ENCODE measurements at regions not wholly inside any gene's neighbourhood (a gene's known extent, or its start where the extent isn't known, plus 50 kb on each side); places are given as distances from the start of the nearest gene placed in this dataset.

GRCh38 chr13:106987427-106987785 is 419.5 kb upstream of the ARGLU1 start:
- no peaks in the 10 kb centered on the region for H3K9me3 Mint-ChIP-seq (ENCODE audit: insufficient read depth)
- no peaks in the 10 kb centered on the region for H3K4me1 Mint-ChIP-seq (ENCODE audit: low read depth)
- no peak overlapping the region for H3K4me3 Mint-ChIP-seq
- no peaks in the 10 kb centered on the region for H3K27me3 Mint-ChIP-seq (ENCODE audit: low read depth)
- ChIA-PET POLR2A (no interaction called here), CTCF (no interaction called here)
- DNase-seq (no peak), ATAC-seq (no peak)
- H3K27ac Mint-ChIP-seq = no peak overlapping the region
- no peaks in the 10 kb centered on the region for H3K36me3 Mint-ChIP-seq (ENCODE audit: low read depth)

- Mint-ChIP-seq H3K4me3 (no peak overlapping the region), H3K4me1 (ENCODE audit: low read depth) (no peaks in the 10 kb centered on the region), H3K27me3 (ENCODE audit: low read depth) (no peaks in the 10 kb centered on the region), H3K36me3 (ENCODE audit: low read depth) (no peaks in the 10 kb centered on the region), H3K27ac (no peak overlapping the region), H3K9me3 (ENCODE audit: insufficient read depth) (no peaks in the 10 kb centered on the region)
- CTCF ChIA-PET = no interaction called here
- POLR2A ChIA-PET = no interaction called here
- DNase-seq (no peak), ATAC-seq (no peak)
Measured at GRCh38 chr13:106986687-106987426, 418.9 kb upstream of the ARGLU1 start.

- Mint-ChIP-seq H3K9me3 (ENCODE audit: insufficient read depth) (no peaks in the 10 kb centered on the region), H3K4me3 (no peak overlapping the region), H3K27me3 (ENCODE audit: low read depth) (no peaks in the 10 kb centered on the region), H3K27ac (no peak overlapping the region), H3K4me1 (ENCODE audit: low read depth) (no peaks in the 10 kb centered on the region), H3K36me3 (ENCODE audit: low read depth) (no peaks in the 10 kb centered on the region)
- ChIA-PET POLR2A (no interaction called here), CTCF (no interaction called here)
- ATAC-seq (no peak), DNase-seq (no peak)
Measured at GRCh38 chr13:106986033-106986484, 418.1 kb upstream of the ARGLU1 start.

- Mint-ChIP-seq H3K27ac (no peak overlapping the region), H3K4me1 (ENCODE audit: low read depth) (no peaks in the 10 kb centered on the region), H3K27me3 (ENCODE audit: low read depth) (no peaks in the 10 kb centered on the region), H3K4me3 (no peak overlapping the region), H3K9me3 (ENCODE audit: insufficient read depth) (no peaks in the 10 kb centered on the region), H3K36me3 (ENCODE audit: low read depth) (no peaks in the 10 kb centered on the region)
- no peak for ATAC-seq
- ChIA-PET CTCF (no interaction called here), POLR2A (no interaction called here)
- DNase-seq = no peak
Measured at GRCh38 chr13:106985481-106985880, 417.5 kb upstream of the ARGLU1 start.

GRCh38 chr13:106981051-106981450 is 413.1 kb upstream of the ARGLU1 start:
- ChIA-PET POLR2A (no interaction called here), CTCF (no interaction called here)
- H3K4me1 Mint-ChIP-seq (ENCODE audit: low read depth) = no peaks in the 10 kb centered on the region
- no peak for ATAC-seq
- H3K36me3 Mint-ChIP-seq (ENCODE audit: low read depth) = no peaks in the 10 kb centered on the region
- no peak overlapping the region for H3K4me3 Mint-ChIP-seq
- no peaks in the 10 kb centered on the region for H3K9me3 Mint-ChIP-seq (ENCODE audit: insufficient read depth)
- DNase-seq = no peak
- no peak overlapping the region for H3K27ac Mint-ChIP-seq
- no peaks in the 10 kb centered on the region for H3K27me3 Mint-ChIP-seq (ENCODE audit: low read depth)

GRCh38 chr13:106967391-106967790 is 399.5 kb upstream of the ARGLU1 start:
- H3K27ac Mint-ChIP-seq = no peak overlapping the region
- H3K36me3 Mint-ChIP-seq (ENCODE audit: low read depth) = no peaks in the 10 kb centered on the region
- H3K4me3 Mint-ChIP-seq = no peak overlapping the region
- no peak for DNase-seq
- ChIA-PET CTCF (no interaction called here), POLR2A (no interaction called here)
- no peaks in the 10 kb centered on the region for H3K4me1 Mint-ChIP-seq (ENCODE audit: low read depth)
- no peaks in the 10 kb centered on the region for H3K9me3 Mint-ChIP-seq (ENCODE audit: insufficient read depth)
- H3K27me3 Mint-ChIP-seq (ENCODE audit: low read depth) = no peaks in the 10 kb centered on the region
- no peak for ATAC-seq

- ChIA-PET CTCF (no interaction called here), POLR2A (no interaction called here)
- no peak for DNase-seq
- Mint-ChIP-seq H3K27me3 (ENCODE audit: low read depth) (no peaks in the 10 kb centered on the region), H3K27ac (no peak overlapping the region), H3K4me3 (no peak overlapping the region), H3K36me3 (ENCODE audit: low read depth) (no peaks in the 10 kb centered on the region), H3K9me3 (ENCODE audit: insufficient read depth) (no peaks in the 10 kb centered on the region), H3K4me1 (ENCODE audit: low read depth) (no peaks in the 10 kb centered on the region)
- ATAC-seq = no peak
Measured at GRCh38 chr13:106963151-106963550, 395.2 kb upstream of the ARGLU1 start.

GRCh38 chr13:106961651-106962050 is 393.7 kb upstream of the ARGLU1 start:
- Mint-ChIP-seq H3K36me3 (ENCODE audit: low read depth) (no peaks in the 10 kb centered on the region), H3K27ac (no peak overlapping the region), H3K9me3 (ENCODE audit: insufficient read depth) (no peaks in the 10 kb centered on the region), H3K4me3 (no peak overlapping the region), H3K4me1 (ENCODE audit: low read depth) (no peaks in the 10 kb centered on the region), H3K27me3 (ENCODE audit: low read depth) (no peaks in the 10 kb centered on the region)
- DNase-seq = no peak
- CTCF ChIA-PET = no interaction called here
- POLR2A ChIA-PET = no interaction called here
- ATAC-seq = no peak

GRCh38 chr13:106961216-106961615 is 393.3 kb upstream of the ARGLU1 start:
- H3K4me1 Mint-ChIP-seq (ENCODE audit: low read depth) = no peaks in the 10 kb centered on the region
- DNase-seq (no peak), ATAC-seq (no peak)
- no peaks in the 10 kb centered on the region for H3K9me3 Mint-ChIP-seq (ENCODE audit: insufficient read depth)
- H3K4me3 Mint-ChIP-seq = no peak overlapping the region
- ChIA-PET CTCF (no interaction called here), POLR2A (no interaction called here)
- H3K36me3 Mint-ChIP-seq (ENCODE audit: low read depth) = no peaks in the 10 kb centered on the region
- H3K27me3 Mint-ChIP-seq (ENCODE audit: low read depth) = no peaks in the 10 kb centered on the region
- H3K27ac Mint-ChIP-seq = no peak overlapping the region

GRCh38 chr13:106958621-106959048 is 390.7 kb upstream of the ARGLU1 start:
- ChIA-PET CTCF (no interaction called here), POLR2A (no interaction called here)
- H3K27ac Mint-ChIP-seq = no peak overlapping the region
- no peaks in the 10 kb centered on the region for H3K27me3 Mint-ChIP-seq (ENCODE audit: low read depth)
- no peak for DNase-seq
- no peak overlapping the region for H3K4me3 Mint-ChIP-seq
- no peaks in the 10 kb centered on the region for H3K4me1 Mint-ChIP-seq (ENCODE audit: low read depth)
- ATAC-seq = no peak
- H3K36me3 Mint-ChIP-seq (ENCODE audit: low read depth) = no peaks in the 10 kb centered on the region
- H3K9me3 Mint-ChIP-seq (ENCODE audit: insufficient read depth) = peaks cover 8% of the 10 kb centered on the region

GRCh38 chr13:106942563-106942962 is 374.6 kb upstream of the ARGLU1 start:
- H3K9me3 Mint-ChIP-seq (ENCODE audit: insufficient read depth) = no peaks in the 10 kb centered on the region
- no peaks in the 10 kb centered on the region for H3K27me3 Mint-ChIP-seq (ENCODE audit: low read depth)
- H3K27ac Mint-ChIP-seq = no peak overlapping the region
- no peak overlapping the region for H3K4me3 Mint-ChIP-seq
- DNase-seq (no peak), ATAC-seq (no peak)
- POLR2A ChIA-PET = no interaction called here
- no peaks in the 10 kb centered on the region for H3K4me1 Mint-ChIP-seq (ENCODE audit: low read depth)
- H3K36me3 Mint-ChIP-seq (ENCODE audit: low read depth) = no peaks in the 10 kb centered on the region
- CTCF ChIA-PET = no interaction called here

- ChIA-PET CTCF (no interaction called here), POLR2A (no interaction called here)
- H3K9me3 Mint-ChIP-seq (ENCODE audit: insufficient read depth) = no peaks in the 10 kb centered on the region
- H3K27ac Mint-ChIP-seq = no peak overlapping the region
- H3K4me3 Mint-ChIP-seq = no peak overlapping the region
- DNase-seq = no peak
- ATAC-seq = no peak
- no peaks in the 10 kb centered on the region for H3K4me1 Mint-ChIP-seq (ENCODE audit: low read depth)
- no peaks in the 10 kb centered on the region for H3K27me3 Mint-ChIP-seq (ENCODE audit: low read depth)
- H3K36me3 Mint-ChIP-seq (ENCODE audit: low read depth) = no peaks in the 10 kb centered on the region
Measured at GRCh38 chr13:106941779-106942178, 373.8 kb upstream of the ARGLU1 start.

GRCh38 chr13:106927421-106927820 is 359.5 kb upstream of the ARGLU1 start:
- Mint-ChIP-seq H3K4me1 (ENCODE audit: low read depth) (no peaks in the 10 kb centered on the region), H3K27ac (no peak overlapping the region)
- CTCF ChIA-PET = no interaction called here

More at GRCh38 chr13:106927421-106927820, 359.5 kb upstream of the ARGLU1 start:
- Mint-ChIP-seq H3K9me3 (ENCODE audit: insufficient read depth) (no peaks in the 10 kb centered on the region), H3K27me3 (ENCODE audit: low read depth) (no peaks in the 10 kb centered on the region), H3K4me3 (no peak overlapping the region), H3K36me3 (ENCODE audit: low read depth) (no peaks in the 10 kb centered on the region)
- DNase-seq = no peak
- no peak for ATAC-seq
- POLR2A ChIA-PET = interaction anchor here (1.5 kb wide), 1 partner anchor 9 kb away, joined by 3 read pairs; no protein-coding TSS in a partner anchor
